Ishikawa (cell line): ENCODE measurements at regions not wholly inside any gene's neighbourhood (a gene's known extent, or its start where the extent isn't known, plus 50 kb on each side); places are given as distances from the start of the nearest gene placed in this dataset.

ENCODE experiments used
- CEBPB ChIP-seq: IDR thresholded peaks from 2 replicates; pipeline ENCODE4 v1.6.1; 2012
- EGR1 ChIP-seq: IDR thresholded peaks from 2 replicates; pipeline ENCODE4 v1.6.1; 2012
- EP300 ChIP-seq: IDR thresholded peaks from 2 replicates; pipeline ENCODE4 v1.6.1; 2012; ENCODE audit warnings: borderline replicate concordance
- FOXM1 ChIP-seq: IDR thresholded peaks from 2 replicates; pipeline ENCODE4 v1.6.1; 2012; ENCODE audit warnings: low read depth, borderline replicate concordance
- MAX ChIP-seq: IDR thresholded peaks from 2 replicates; pipeline ENCODE4 v1.6.1; 2012
- NFIC ChIP-seq: IDR thresholded peaks from 2 replicates; pipeline ENCODE4 v1.6.1; 2012
- RAD21 ChIP-seq: IDR thresholded peaks from 2 replicates; pipeline ENCODE4 v1.6.1; 2012; ENCODE audit warnings: low read depth
- REST ChIP-seq: IDR thresholded peaks from 2 replicates; pipeline ENCODE4 v1.6.1; 2012; ENCODE audit warnings: low read depth, mild to moderate bottlenecking
- TAF1 ChIP-seq: IDR thresholded peaks from 2 replicates; pipeline ENCODE4 v1.6.1; 2012; ENCODE audit warnings: low read depth, mild to moderate bottlenecking
- USF1 ChIP-seq: IDR thresholded peaks from 2 replicates; pipeline ENCODE4 v1.6.1; 2012
- YY1 ChIP-seq: IDR thresholded peaks from 2 replicates; pipeline ENCODE4 v1.6.1; 2012; ENCODE audit warnings: low read depth

- no peak for TF ChIP-seq NFIC
- TF ChIP-seq CEBPB, result no peak
- TF ChIP-seq EP300, result no peak
- no peak for TF ChIP-seq MAX
- TF ChIP-seq REST, result no peak
- TF ChIP-seq TAF1, result no peak
- TF ChIP-seq USF1, result no peak
- no peak for TF ChIP-seq FOXM1
- TF ChIP-seq YY1, result no peak
- TF ChIP-seq RAD21, result no peak
- no peak for TF ChIP-seq EGR1
These were observed 450.1 kb upstream of the TBL1XR1 start for GRCh38 chr3:177647341-177647740.
